HepG2 (cell line): ENCODE measurements at regions not wholly inside any gene's neighbourhood (a gene's known extent, or its start where the extent isn't known, plus 50 kb on each side); places are given as distances from the start of the nearest gene placed in this dataset.

Source experiments
- FOSL2 ChIP-seq: sonication (generic); formaldehyde crosslinking; IDR thresholded peaks from 2 replicates; pipeline ENCODE4 v1.4.0; 2020; ENCODE audit warnings: missing genetic modification reagents
- NR2C2 ChIP-seq: sonication (generic); formaldehyde crosslinking; IDR thresholded peaks from 2 replicates; pipeline ENCODE4 v1.4.0; 2020; ENCODE audit warnings: missing genetic modification reagents, mild to moderate bottlenecking, moderate library complexity, borderline replicate concordance
- ZNF607 ChIP-seq: sonication (generic); formaldehyde crosslinking; IDR thresholded peaks from 2 replicates; pipeline ENCODE4 v1.5.1; 2020; ENCODE audit warnings: missing genetic modification reagents, mild to moderate bottlenecking, borderline replicate concordance
- ZNF777 ChIP-seq: sonication (generic); formaldehyde crosslinking; IDR thresholded peaks from 2 replicates; pipeline ENCODE4 v1.4.0; 2020; ENCODE audit warnings: missing genetic modification reagents

- no peak for TF ChIP-seq NR2C2 (CRISPR knock-in tag)
- TF ChIP-seq ZNF777 (CRISPR knock-in tag) = no peak
- TF ChIP-seq ZNF607 = no peak
- no peak for TF ChIP-seq FOSL2 (CRISPR knock-in tag)
These were observed 71.9 kb downstream of the PHETA1 start for GRCh38 chr12:111296906-111297463.
